PFSK-1 (cell line): ENCODE measurements at regions not wholly inside any gene's neighbourhood (a gene's known extent, or its start where the extent isn't known, plus 50 kb on each side); places are given as distances from the start of the nearest gene placed in this dataset.

Experiments used
- TAF1 ChIP-seq: IDR thresholded peaks from 2 replicates; pipeline ENCODE4 v1.6.1; 2012; ENCODE audit warnings: low read length, control low read depth, borderline replicate concordance; ENCODE audit not compliant: insufficient read depth
- TF ChIP-seq, protein P1 (sequence below), 2 experiments: IDR thresholded peaks; 2 replicates each; pipeline versions ENCODE4 v1.6.1 to v1.8.0; 2011 to 2012; ENCODE audit warnings: low read depth in 2 of 2, low read length in 2 of 2, control low read depth in 1 of 2, inconsistent platforms in 1 of 2, mild to moderate bottlenecking in 1 of 2, moderate library complexity in 1 of 2; ENCODE audit not compliant: insufficient read depth in 1 of 2

DNA sequence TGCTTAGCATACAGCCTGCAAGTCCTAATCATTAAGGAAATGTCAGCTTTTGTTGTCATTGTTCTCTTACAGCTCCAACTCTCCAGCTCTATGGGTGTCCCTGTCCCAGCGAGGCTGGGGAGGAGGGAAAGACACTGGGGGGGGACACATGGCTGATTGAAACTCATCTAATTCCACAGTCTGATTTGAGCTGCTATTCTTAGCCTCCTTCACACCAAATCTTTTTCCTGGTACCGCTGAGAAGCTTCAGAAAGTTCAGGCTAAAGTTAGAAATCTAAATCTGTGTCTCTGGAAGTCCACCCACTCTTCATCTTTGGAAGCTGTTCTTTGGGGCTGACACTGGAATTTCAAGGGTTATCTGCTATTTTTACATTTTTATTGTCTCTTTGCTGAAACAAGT, 61.3 kb upstream of the RASGRP1 start:
- no peak for TF ChIP-seq TAF1
- TF ChIP-seq, protein P1, sequence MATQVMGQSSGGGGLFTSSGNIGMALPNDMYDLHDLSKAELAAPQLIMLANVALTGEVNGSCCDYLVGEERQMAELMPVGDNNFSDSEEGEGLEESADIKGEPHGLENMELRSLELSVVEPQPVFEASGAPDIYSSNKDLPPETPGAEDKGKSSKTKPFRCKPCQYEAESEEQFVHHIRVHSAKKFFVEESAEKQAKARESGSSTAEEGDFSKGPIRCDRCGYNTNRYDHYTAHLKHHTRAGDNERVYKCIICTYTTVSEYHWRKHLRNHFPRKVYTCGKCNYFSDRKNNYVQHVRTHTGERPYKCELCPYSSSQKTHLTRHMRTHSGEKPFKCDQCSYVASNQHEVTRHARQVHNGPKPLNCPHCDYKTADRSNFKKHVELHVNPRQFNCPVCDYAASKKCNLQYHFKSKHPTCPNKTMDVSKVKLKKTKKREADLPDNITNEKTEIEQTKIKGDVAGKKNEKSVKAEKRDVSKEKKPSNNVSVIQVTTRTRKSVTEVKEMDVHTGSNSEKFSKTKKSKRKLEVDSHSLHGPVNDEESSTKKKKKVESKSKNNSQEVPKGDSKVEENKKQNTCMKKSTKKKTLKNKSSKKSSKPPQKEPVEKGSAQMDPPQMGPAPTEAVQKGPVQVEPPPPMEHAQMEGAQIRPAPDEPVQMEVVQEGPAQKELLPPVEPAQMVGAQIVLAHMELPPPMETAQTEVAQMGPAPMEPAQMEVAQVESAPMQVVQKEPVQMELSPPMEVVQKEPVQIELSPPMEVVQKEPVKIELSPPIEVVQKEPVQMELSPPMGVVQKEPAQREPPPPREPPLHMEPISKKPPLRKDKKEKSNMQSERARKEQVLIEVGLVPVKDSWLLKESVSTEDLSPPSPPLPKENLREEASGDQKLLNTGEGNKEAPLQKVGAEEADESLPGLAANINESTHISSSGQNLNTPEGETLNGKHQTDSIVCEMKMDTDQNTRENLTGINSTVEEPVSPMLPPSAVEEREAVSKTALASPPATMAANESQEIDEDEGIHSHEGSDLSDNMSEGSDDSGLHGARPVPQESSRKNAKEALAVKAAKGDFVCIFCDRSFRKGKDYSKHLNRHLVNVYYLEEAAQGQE (IDR thresholded peaks at IDR 0.05; ENCODE audit: insufficient read depth in 1 of 2, low read depth in 2 of 2, low read length in 2 of 2) = no peak
